CD14-positive monocyte (primary cell): ENCODE measurements at regions not wholly inside any gene's neighbourhood (a gene's known extent, or its start where the extent isn't known, plus 50 kb on each side); places are given as distances from the start of the nearest gene placed in this dataset.

Experiments used
- DNase-seq, 3 donors: peaks; one replicate each; pipeline ENCODE4 v3.0.0-alpha.2; 2011 to 2022
- H2AFZ ChIP-seq: 2 replicates; pipeline ENCODE4 v1.6.0; 2012; ENCODE audit warnings: mild to moderate bottlenecking, low read depth, low read length, inconsistent platforms; ENCODE audit not compliant: insufficient read depth, poor library complexity, severe bottlenecking
- H3K27ac ChIP-seq, 2 donors: 1 replicate in 1 of 2; 2 replicates in 1 of 2; pipeline ENCODE4 v1.5.1; 2012 to 2013; ENCODE audit warnings: low read length in 2 of 2, control low read depth in 1 of 2, inconsistent platforms in 1 of 2, low read depth in 1 of 2, mild to moderate bottlenecking in 1 of 2
- H3K27me3 ChIP-seq, 2 donors: one replicate each; pipeline versions ENCODE4 v1.6.0 to v1.6.1; 2011 to 2013; ENCODE audit warnings: low read length in 2 of 2; ENCODE audit not compliant: control insufficient read depth in 2 of 2, insufficient read depth in 2 of 2
- H3K36me3 ChIP-seq, 2 donors: replicated peaks in 1 of 2; 1 replicate in 1 of 2; 2 replicates in 1 of 2; pipeline versions ENCODE4 v1.5.1 to v1.6.1; 2012 to 2013; ENCODE audit warnings: low read length in 2 of 2, control low read depth in 1 of 2, inconsistent platforms in 1 of 2, mild to moderate bottlenecking in 1 of 2; ENCODE audit not compliant: insufficient read depth in 2 of 2, control insufficient read depth in 1 of 2
- H3K4me1 ChIP-seq, 2 donors: 1 replicate in 1 of 2; 2 replicates in 1 of 2; pipeline versions ENCODE4 v1.5.1 to v1.6.1; 2012 to 2013; ENCODE audit warnings: low read length in 2 of 2, control low read depth in 1 of 2, inconsistent platforms in 1 of 2, mild to moderate bottlenecking in 1 of 2, moderate library complexity in 1 of 2; ENCODE audit not compliant: insufficient read depth in 2 of 2, control insufficient read depth in 1 of 2
- H3K4me2 ChIP-seq: replicated peaks from 2 replicates; pipeline ENCODE3; 2012; ENCODE audit warnings: low read length, moderate library complexity, mild to moderate bottlenecking; ENCODE audit not compliant: poor library complexity, severe bottlenecking; ENCODE audit errors: extremely low read depth
- H3K4me3 ChIP-seq, 3 experiments: fragments of 200-600 bp in 1 of 3; sonication (generic) in 1 of 3; replicated peaks in 1 of 3; 1 replicate in 2 of 3; 2 replicates in 1 of 3; pipeline ENCODE4 v1.5.1; 2011 to 2013; ENCODE audit warnings: low read length in 3 of 3, mild to moderate bottlenecking in 3 of 3, control low read depth in 2 of 3, low read depth in 2 of 3, inconsistent platforms in 1 of 3, moderate library complexity in 1 of 3
- H3K79me2 ChIP-seq: 2 replicates; pipeline ENCODE4 v1.6.0; 2012; ENCODE audit warnings: mild to moderate bottlenecking, control low read depth, inconsistent platforms, low read length, moderate library complexity; ENCODE audit not compliant: insufficient read depth
- H3K9ac ChIP-seq: 2 replicates; pipeline ENCODE4 v1.6.0; 2017; ENCODE audit warnings: low read length, mild to moderate bottlenecking; ENCODE audit not compliant: insufficient read depth, poor library complexity, severe bottlenecking
- H3K9me3 ChIP-seq, 2 donors: replicated peaks in 1 of 2; 1 replicate in 1 of 2; 2 replicates in 1 of 2; pipeline versions ENCODE4 v1.5.1 to v1.6.1; 2012 to 2013; ENCODE audit warnings: low read length in 2 of 2, control low read depth in 1 of 2; ENCODE audit not compliant: control insufficient read depth in 1 of 2, insufficient read depth in 1 of 2
- H4K20me1 ChIP-seq: 2 replicates; pipeline ENCODE4 v1.6.0; 2012; ENCODE audit warnings: mild to moderate bottlenecking, low read length, control low read depth, moderate library complexity; ENCODE audit not compliant: insufficient read depth
- H3K27ac Mint-ChIP-seq, 7 donors: one replicate each; pipeline ENCODE4 v1.8.0; 2020; ENCODE audit warnings: mild to moderate bottlenecking in 7 of 7, mixed read lengths in 7 of 7, moderate library complexity in 6 of 7, inconsistent platforms in 2 of 7
- H3K27me3 Mint-ChIP-seq, 3 donors: one replicate each; pipeline ENCODE4 v1.8.0; 2021 to 2022; ENCODE audit warnings: low read depth in 3 of 3, mild to moderate bottlenecking in 3 of 3, mixed read lengths in 3 of 3, moderate library complexity in 3 of 3, inconsistent platforms in 1 of 3
- H3K36me3 Mint-ChIP-seq, 2 donors: one replicate each; pipeline ENCODE4 v1.8.0; 2020; ENCODE audit warnings: mixed read lengths in 2 of 2, inconsistent platforms in 1 of 2, mild to moderate bottlenecking in 1 of 2
- H3K4me1 Mint-ChIP-seq: one replicate; pipeline ENCODE4 v1.8.0; 2020; ENCODE audit warnings: mild to moderate bottlenecking, mixed read lengths
- H3K4me3 Mint-ChIP-seq, 2 donors: one replicate each; pipeline ENCODE4 v1.8.0; 2020; ENCODE audit warnings: mild to moderate bottlenecking in 2 of 2, mixed read lengths in 2 of 2, moderate library complexity in 1 of 2
- H3K9me3 Mint-ChIP-seq, 7 donors: one replicate each; pipeline ENCODE4 v1.8.0; 2020 to 2022; ENCODE audit warnings: mixed read lengths in 7 of 7, mild to moderate bottlenecking in 6 of 7, moderate library complexity in 6 of 7, inconsistent platforms in 2 of 7
- CTCF ChIP-seq: fragments of 200-600 bp; IDR thresholded peaks from one replicate; pipeline ENCODE4 v1.8.0; 2022; ENCODE audit warnings: antibody characterized with exemption, mild to moderate bottlenecking
- WGBS: methylation state at CpG from one replicate; pipeline ENCODE4 v1.1.5; 2013; ENCODE audit warnings: missing lambda C conversion rate; ENCODE audit not compliant: insufficient coverage; 5-methylcytosine and 5-hydroxymethylcytosine counted together
- intact Hi-C, 2 donors: fragments of 100-400 bp; cut with micrococcal nuclease; formaldehyde crosslinking; loops; one replicate each; pipeline versions ENCODE4 v1.15.0 to v1.15.1; 2023

GRCh38 chr16:73217654-73218053 lies 169.7 kb upstream of the ZFHX3 start:
- Histone ChIP-seq H3K4me2 (no peak overlapping the region), H3K27ac (no peak overlapping the region), H3K9me3 (peaks cover 0 to 9% of the 10 kb centered on the region in 2 donors), H3K27me3 (no peaks in the 10 kb centered on the region), H2AFZ (no peak overlapping the region), H4K20me1 (no peaks in the 10 kb centered on the region), H3K79me2 (no peaks in the 10 kb centered on the region), H3K36me3 (no peaks in the 10 kb centered on the region), H3K4me1 (no peaks in the 10 kb centered on the region), H3K9ac (no peak overlapping the region), H3K4me3 (no peak overlapping the region)
- WGBS = no CpG with 5 or more reads among the region's 3 CpGs
- intact Hi-C loops = no loop called here
- H3K4me1 Mint-ChIP-seq = no peaks in the 10 kb centered on the region
- peaks cover 0 to 2% (median 0%) of the 10 kb centered on the region in 3 donors for H3K27me3 Mint-ChIP-seq
- DNase-seq = no peak
- H3K4me3 Mint-ChIP-seq = no peak overlapping the region
- TF ChIP-seq CTCF = peak; percentile 22
- H3K9me3 Mint-ChIP-seq = peaks cover 3 to 10% (median 5%) of the 10 kb centered on the region in 7 donors
- no peak overlapping the region for H3K27ac Mint-ChIP-seq
- H3K36me3 Mint-ChIP-seq = no peaks in the 10 kb centered on the region

- no peak overlapping the region for H3K4me2 ChIP-seq
- H4K20me1 ChIP-seq = no peaks in the 10 kb centered on the region
- Mint-ChIP-seq H3K36me3 (no peaks in the 10 kb centered on the region), H3K27ac (no peak overlapping the region), H3K9me3 (peaks cover 3 to 10% (median 5%) of the 10 kb centered on the region in 7 donors), H3K4me1 (no peaks in the 10 kb centered on the region), H3K27me3 (peaks cover 0 to 2% (median 0%) of the 10 kb centered on the region in 3 donors), H3K4me3 (no peak overlapping the region)
- no peaks in the 10 kb centered on the region for H3K36me3 ChIP-seq
- H2AFZ ChIP-seq = no peak overlapping the region
- peaks cover 0 to 9% of the 10 kb centered on the region in 2 donors for H3K9me3 ChIP-seq
- H3K79me2 ChIP-seq = no peaks in the 10 kb centered on the region
- 98% methylated on average over 5 of the region's 8 CpGs for WGBS
- intact Hi-C loops = no loop called here
- H3K9ac ChIP-seq = no peak overlapping the region
- no peaks in the 10 kb centered on the region for H3K4me1 ChIP-seq
- no peak overlapping the region for H3K27ac ChIP-seq
- DNase-seq = no peak
- H3K27me3 ChIP-seq = no peaks in the 10 kb centered on the region
- H3K4me3 ChIP-seq = no peak overlapping the region
- TF ChIP-seq CTCF = no peak
Observed at GRCh38 chr16:73216932-73217331, 169.0 kb upstream of the ZFHX3 start.
